Choroid plexus epithelial cell (primary cell): ENCODE measurements at regions not wholly inside any gene's neighbourhood (a gene's known extent, or its start where the extent isn't known, plus 50 kb on each side); places are given as distances from the start of the nearest gene placed in this dataset.

Experiments used
- DNase-seq: peaks from one replicate; pipeline ENCODE4 v3.0.0-alpha.2; 2010; ENCODE audit warnings: low read depth
- H3K4me3 ChIP-seq: 2 replicates; pipeline ENCODE4 v1.5.1; 2011; ENCODE audit warnings: low read depth, mild to moderate bottlenecking, control low read depth, low read length, moderate library complexity
- TF ChIP-seq, protein P1 (sequence below): conservative IDR thresholded peaks from 2 replicates; pipeline ENCODE4 v1.5.1; 2011; ENCODE audit warnings: low read depth, mild to moderate bottlenecking, control low read depth, inconsistent platforms, low read length, moderate library complexity

DNA sequence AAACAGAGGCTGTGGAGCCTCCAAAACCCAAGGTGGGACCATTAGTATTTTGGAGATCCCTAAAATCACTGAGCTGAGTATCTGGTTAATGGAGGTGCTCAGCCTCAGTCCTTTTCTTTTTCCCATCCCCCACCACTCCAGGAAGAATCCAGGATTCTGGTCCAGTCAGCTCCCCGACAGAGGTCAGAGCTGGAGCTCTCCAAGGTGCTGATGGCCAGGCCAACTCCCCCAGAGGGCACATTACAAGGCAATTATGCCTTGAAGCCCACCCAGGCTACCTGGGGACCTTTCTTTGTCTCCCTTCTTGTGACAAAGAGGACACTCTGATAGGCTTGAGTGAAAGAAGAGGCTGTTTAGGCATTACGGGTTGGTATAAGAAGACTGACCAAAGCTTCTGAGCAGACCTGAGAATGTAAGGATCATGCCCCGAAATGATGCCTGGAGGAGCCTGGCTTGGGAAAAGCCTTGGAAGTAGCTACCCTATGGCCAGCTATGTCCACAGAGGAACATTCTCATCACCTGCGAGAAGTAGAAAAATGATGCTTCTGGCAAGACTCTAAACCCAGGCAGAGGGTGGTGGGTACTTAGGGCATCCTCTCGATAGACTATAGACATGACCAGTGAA lies 102.5 kb upstream of the LDAH start:
- TF ChIP-seq, protein P1, sequence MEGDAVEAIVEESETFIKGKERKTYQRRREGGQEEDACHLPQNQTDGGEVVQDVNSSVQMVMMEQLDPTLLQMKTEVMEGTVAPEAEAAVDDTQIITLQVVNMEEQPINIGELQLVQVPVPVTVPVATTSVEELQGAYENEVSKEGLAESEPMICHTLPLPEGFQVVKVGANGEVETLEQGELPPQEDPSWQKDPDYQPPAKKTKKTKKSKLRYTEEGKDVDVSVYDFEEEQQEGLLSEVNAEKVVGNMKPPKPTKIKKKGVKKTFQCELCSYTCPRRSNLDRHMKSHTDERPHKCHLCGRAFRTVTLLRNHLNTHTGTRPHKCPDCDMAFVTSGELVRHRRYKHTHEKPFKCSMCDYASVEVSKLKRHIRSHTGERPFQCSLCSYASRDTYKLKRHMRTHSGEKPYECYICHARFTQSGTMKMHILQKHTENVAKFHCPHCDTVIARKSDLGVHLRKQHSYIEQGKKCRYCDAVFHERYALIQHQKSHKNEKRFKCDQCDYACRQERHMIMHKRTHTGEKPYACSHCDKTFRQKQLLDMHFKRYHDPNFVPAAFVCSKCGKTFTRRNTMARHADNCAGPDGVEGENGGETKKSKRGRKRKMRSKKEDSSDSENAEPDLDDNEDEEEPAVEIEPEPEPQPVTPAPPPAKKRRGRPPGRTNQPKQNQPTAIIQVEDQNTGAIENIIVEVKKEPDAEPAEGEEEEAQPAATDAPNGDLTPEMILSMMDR, result no peak
- DNase-seq, result peak; percentile 11
- H3K4me3 ChIP-seq, result no peak overlapping the region

DNA sequence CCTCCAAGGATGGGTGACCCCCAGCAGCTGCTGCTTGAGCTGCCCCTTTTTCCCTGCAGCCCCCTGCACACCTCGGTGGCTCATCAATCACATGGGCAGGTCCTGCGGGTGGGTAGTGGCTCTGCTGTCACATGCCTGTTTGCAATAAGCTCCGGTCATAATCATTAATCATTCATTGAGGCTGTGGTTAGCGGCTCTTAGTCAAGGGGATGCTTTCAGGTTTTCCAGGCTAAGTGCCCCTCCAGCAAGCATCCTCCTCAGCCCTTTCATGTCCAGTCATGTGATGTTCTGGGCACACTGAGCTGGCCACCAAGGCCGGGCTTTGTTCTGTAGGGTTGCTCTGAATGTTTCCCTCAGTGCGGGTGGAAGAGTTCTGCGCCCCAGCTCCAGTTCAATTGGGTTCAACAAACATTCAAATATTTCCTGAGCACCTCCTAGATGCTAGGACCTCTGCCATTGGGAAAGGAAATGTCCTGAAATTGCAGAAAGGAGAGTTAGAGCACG lies 96.4 kb upstream of the LDAH start:
- DNase-seq, result no peak
- no peak overlapping the region for H3K4me3 ChIP-seq
- TF ChIP-seq, protein P1, result no peak

DNA sequence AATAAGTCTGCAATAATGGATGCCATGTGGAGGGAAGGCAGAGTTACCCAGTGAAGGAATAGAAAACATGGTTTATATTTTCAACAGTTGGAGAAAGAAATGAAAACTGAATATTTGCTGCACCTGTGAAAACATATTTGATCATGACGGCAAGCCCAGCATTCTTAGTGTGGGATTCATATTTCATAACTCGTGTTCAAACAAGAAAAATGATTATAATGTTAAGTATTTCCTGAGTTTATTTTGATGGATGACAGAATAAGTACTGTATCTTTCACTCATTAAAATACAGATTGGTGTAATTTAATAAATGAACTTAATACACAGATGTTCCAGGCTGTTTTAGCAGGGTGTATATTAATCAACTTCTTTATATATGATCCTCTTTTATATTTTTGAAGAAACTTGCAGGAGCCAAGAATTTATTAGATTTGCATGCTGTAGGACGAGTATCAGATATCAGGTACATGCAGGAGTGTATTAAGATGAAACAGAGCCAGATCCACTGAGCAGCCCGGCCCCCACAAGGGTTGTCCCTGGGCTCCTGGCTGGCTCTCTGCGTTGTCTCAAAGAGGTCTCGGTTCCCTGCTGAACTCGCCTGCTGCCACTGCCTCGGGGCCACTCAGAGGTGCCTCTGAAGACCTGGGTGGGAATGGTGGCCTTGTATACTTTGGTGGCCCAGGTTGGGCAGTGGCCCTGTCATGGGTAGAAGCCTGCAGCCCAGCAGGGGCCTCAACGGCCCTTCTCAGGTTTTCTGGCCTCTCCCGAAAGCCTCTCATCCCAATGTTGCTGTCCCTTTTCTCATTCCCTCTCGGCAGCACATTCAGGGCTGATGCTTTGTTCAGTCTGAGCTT lies 95.0 kb upstream of the LDAH start:
- TF ChIP-seq, protein P1, result no peak
- DNase-seq, result peak; percentile 80
- no peak overlapping the region for H3K4me3 ChIP-seq

DNA sequence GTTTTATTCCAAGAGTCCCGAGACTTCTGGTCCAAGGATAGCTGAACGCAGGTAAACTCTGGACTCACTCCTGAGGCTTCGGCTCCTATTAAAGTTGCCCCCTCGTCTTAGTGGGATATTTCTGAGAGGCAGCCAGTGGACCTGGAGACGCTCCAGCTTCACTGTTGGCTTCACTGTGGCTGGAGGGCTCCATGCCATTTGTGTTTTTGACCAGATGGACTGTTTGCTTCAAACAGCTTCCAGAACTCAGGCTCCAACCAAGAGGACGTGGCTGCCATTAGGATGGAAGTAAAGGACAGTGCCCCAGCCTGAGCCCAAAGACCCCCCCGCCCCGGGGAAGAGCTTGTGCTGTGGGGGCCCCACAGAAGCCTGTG lies 94.4 kb upstream of the LDAH start:
- TF ChIP-seq, protein P1, result no peak

DNA sequence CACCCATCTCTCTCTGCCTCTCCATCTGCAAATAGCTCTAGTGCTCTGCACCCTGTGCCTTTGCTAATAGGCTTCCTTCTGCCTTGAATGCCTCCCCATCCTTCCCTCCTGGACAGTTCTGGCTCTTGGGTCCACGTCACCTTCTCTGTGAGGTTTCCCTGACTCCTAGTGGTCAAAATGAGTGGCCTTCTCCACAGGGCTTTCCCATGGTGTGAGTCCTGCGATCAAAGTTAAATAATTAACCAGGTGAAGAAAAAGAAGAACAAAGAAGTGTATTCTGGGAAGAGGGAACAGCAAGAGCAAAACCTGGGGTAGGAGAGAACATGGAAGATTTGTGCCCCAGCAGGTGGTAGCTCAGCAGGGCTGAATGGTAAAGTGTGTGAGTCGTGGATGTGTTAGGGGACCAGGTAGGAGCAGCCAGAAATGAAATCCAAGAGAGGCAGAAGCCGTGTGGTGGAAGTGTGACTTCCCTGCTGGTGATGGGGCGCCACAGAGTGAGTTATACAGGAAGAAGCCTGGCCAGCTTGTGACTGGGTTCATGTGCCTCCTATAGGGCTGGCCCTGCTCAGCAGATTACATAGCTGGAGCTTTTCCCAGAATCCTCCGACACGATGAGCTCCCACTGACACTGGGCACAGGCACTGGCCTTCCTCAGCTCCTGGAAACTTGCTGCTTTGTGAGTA lies 93.8 kb upstream of the LDAH start:
- no peak overlapping the region for H3K4me3 ChIP-seq
- DNase-seq, result peak; percentile 69
- TF ChIP-seq, protein P1, result peak; percentile 56

More for the DNA sequence above, 94.4 kb upstream of the LDAH start:
- H3K4me3 ChIP-seq, result no peak overlapping the region
- DNase-seq, result no peak

DNA sequence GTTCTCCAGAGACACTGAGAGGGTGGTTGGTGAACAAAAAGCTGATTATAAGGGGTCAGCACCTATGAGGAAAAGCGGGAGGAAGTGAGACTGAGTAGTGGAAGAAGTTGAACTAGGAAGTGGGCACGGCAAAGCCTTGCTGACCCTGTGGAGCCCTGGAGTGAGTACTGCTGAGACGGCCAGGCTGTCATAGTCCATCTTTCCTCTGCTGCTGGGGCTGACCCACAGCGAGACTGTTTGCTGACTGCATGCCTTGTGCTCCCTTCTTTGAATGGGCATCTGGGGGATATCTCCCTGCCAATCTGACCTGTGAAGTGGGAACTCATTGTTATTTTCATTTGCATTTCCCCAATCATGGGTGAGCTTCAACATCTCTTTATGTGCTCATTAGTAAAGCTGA lies 92.4 kb upstream of the LDAH start:
- TF ChIP-seq, protein P1, result no peak
- no peak overlapping the region for H3K4me3 ChIP-seq
- DNase-seq, result no peak
